Astrocyte of the spinal cord (primary cell): ENCODE measurements at regions not wholly inside any gene's neighbourhood (a gene's known extent, or its start where the extent isn't known, plus 50 kb on each side); places are given as distances from the start of the nearest gene placed in this dataset.

ENCODE experiments used
- DNase-seq: peaks from one replicate; pipeline ENCODE4 v3.0.0; 2011; ENCODE audit warnings: low read depth, low spot score
- H3K4me3 ChIP-seq: 2 replicates; pipeline ENCODE4 v1.5.1; 2011; ENCODE audit warnings: low read depth, mild to moderate bottlenecking, low read length, moderate library complexity
- CTCF ChIP-seq: IDR thresholded peaks from 2 replicates; pipeline ENCODE4 v1.5.1; 2012; ENCODE audit warnings: low read depth, mild to moderate bottlenecking, low read length, inconsistent platforms
- in situ Hi-C: cut with HindIII; loops from 2 replicates; pipeline ENCODE4 v1.10.0; 2017; ENCODE audit warnings: low sequenced_read_pairs

GRCh38 chr2:121110924-121111323 is 174.1 kb downstream of the TFCP2L1 start:
- in situ Hi-C loops, result no loop called here
- TF ChIP-seq CTCF, result no peak
- DNase-seq, result no peak
- H3K4me3 ChIP-seq, result no peak overlapping the region

- in situ Hi-C loops, result no loop called here
- no peak overlapping the region for H3K4me3 ChIP-seq
- TF ChIP-seq CTCF, result no peak
- no peak for DNase-seq
Observed at GRCh38 chr2:121118951-121119350, 166.1 kb downstream of the TFCP2L1 start.

- in situ Hi-C loops, result no loop called here
- no peak overlapping the region for H3K4me3 ChIP-seq
- no peak for DNase-seq
- TF ChIP-seq CTCF, result no peak
Observed at GRCh38 chr2:121120411-121120810, 164.6 kb downstream of the TFCP2L1 start.

GRCh38 chr2:121120991-121121390 is 164.0 kb downstream of the TFCP2L1 start:
- no peak for TF ChIP-seq CTCF
- in situ Hi-C loops, result no loop called here
- DNase-seq, result no peak
- no peak overlapping the region for H3K4me3 ChIP-seq

- no peak for DNase-seq
- H3K4me3 ChIP-seq, result no peak overlapping the region
- no peak for TF ChIP-seq CTCF
- in situ Hi-C loops, result no loop called here
Observed at GRCh38 chr2:121121661-121122060, 163.3 kb downstream of the TFCP2L1 start.

GRCh38 chr2:121123268-121123667 is 161.7 kb downstream of the TFCP2L1 start:
- no peak for TF ChIP-seq CTCF
- DNase-seq, result no peak
- in situ Hi-C loops, result no loop called here
- no peak overlapping the region for H3K4me3 ChIP-seq

- H3K4me3 ChIP-seq, result no peak overlapping the region
- in situ Hi-C loops, result no loop called here
- TF ChIP-seq CTCF, result no peak
- no peak for DNase-seq
Observed at GRCh38 chr2:121124330-121124729, 160.7 kb downstream of the TFCP2L1 start.
